Transverse colon (tissue), 4 donors: ENCODE measurements at regions not wholly inside any gene's neighbourhood (a gene's known extent, or its start where the extent isn't known, plus 50 kb on each side); places are given as distances from the start of the nearest gene placed in this dataset.
A peak's percentile ranks its signal among the peaks of the same experiment; 100 is the strongest.
"Not testable (repeated sequence)": the region's sequence is repeated elsewhere in the genome, so short reads cannot be mapped to it uniquely, and the experiment has no call there.

Source experiments
- DNase-seq: peaks from one replicate; pipeline ENCODE4 v3.0.0-alpha.2; 2019
- H3K27ac ChIP-seq, 4 donors: fragments of 200-600 bp; sonication (generic); 2 replicates each; pipeline ENCODE4 v1.5.1; 2016 to 2018; ENCODE audit warnings: inconsistent platforms in 4 of 4
- H3K27me3 ChIP-seq: fragments of 200-600 bp; sonication (generic); 2 replicates; pipeline ENCODE4 v1.5.1; 2017; ENCODE audit warnings: inconsistent platforms
- H3K36me3 ChIP-seq, 4 donors: fragments of 200-600 bp; sonication (generic); 2 replicates each; pipeline ENCODE4 v1.5.1; 2017 to 2019; ENCODE audit warnings: inconsistent platforms in 4 of 4
- H3K4me1 ChIP-seq, 4 donors: fragments of 200-600 bp; sonication (generic); 2 replicates each; pipeline ENCODE4 v1.5.1; 2017 to 2020; ENCODE audit warnings: inconsistent platforms in 4 of 4
- H3K4me3 ChIP-seq, 4 donors: fragments of 200-600 bp; sonication (generic); 1 replicate in 1 of 4; 2 replicates in 3 of 4; pipeline versions ENCODE4 v1.5.1 to v1.6.1; 2017 to 2019; ENCODE audit warnings: inconsistent platforms in 4 of 4
- H3K9me3 ChIP-seq, 2 donors: fragments of 200-600 bp; sonication (generic); 2 replicates each; pipeline ENCODE4 v1.5.1; 2017 to 2019; ENCODE audit warnings: inconsistent platforms in 2 of 2
- WGBS, 2 donors: methylation state at CpG; one replicate each; pipeline ENCODE4 v1.1.5; 2018; ENCODE audit warnings: low coverage in 1 of 2; 5-methylcytosine and 5-hydroxymethylcytosine counted together
- in situ Hi-C, 4 donors: fragments of 200-750 bp; cut with MboI; loops; one replicate each; pipeline versions ENCODE4 v1.15.0 to v1.15.1; 2017; ENCODE audit warnings: low sequenced_read_pairs in 3 of 4, low pct_ligation_motif_present in 1 of 4, low pct_unique_long_range_greater_than_20kb in 1 of 4
- intact Hi-C: fragments of 100-400 bp; cut with DNase I; formaldehyde crosslinking; loops from one replicate; pipeline ENCODE4 v1.15.1; 2023; ENCODE audit warnings: low total_unique reads
- TF ChIP-seq, protein P1 (sequence below), 5 experiments: fragments of 200-600 bp in 3 of 5; fragments of 450-650 bp in 2 of 5; sonication (generic) in 3 of 5; IDR thresholded peaks; 1 replicate in 2 of 5; 2 replicates in 3 of 5; pipeline ENCODE4 v1.5.1; 2016 to 2017; ENCODE audit warnings: antibody characterized with exemption in 5 of 5, inconsistent platforms in 3 of 5, mild to moderate bottlenecking in 2 of 5, moderate library complexity in 1 of 5

DNA sequence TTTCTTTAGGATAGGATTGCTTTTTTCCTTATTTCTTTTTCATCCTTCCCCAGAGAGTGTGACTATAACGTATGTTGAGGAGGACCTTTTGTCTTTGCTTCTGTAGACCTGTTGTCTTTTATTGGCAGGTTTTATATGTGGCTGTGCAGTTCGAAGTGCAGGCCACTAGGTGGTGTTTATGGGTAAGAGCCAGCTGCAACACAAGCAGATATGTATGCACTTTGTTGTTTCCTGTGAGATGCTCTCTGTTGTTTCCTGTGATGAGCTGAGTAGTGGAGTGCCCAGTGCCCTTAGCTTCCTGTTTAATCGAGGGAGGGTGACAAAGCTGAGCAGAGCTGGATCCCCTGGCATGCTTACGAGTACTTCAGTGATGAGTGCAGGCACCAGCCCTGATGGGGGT lies 50.0 kb upstream of the TGIF2LX start:
- H3K36me3 ChIP-seq, in situ Hi-C loops, DNase-seq, H3K9me3 ChIP-seq, H3K4me1 ChIP-seq, H3K27ac ChIP-seq, intact Hi-C loops, H3K4me3 ChIP-seq, H3K27me3 ChIP-seq: not testable (repeated sequence)
- TF ChIP-seq, protein P1, sequence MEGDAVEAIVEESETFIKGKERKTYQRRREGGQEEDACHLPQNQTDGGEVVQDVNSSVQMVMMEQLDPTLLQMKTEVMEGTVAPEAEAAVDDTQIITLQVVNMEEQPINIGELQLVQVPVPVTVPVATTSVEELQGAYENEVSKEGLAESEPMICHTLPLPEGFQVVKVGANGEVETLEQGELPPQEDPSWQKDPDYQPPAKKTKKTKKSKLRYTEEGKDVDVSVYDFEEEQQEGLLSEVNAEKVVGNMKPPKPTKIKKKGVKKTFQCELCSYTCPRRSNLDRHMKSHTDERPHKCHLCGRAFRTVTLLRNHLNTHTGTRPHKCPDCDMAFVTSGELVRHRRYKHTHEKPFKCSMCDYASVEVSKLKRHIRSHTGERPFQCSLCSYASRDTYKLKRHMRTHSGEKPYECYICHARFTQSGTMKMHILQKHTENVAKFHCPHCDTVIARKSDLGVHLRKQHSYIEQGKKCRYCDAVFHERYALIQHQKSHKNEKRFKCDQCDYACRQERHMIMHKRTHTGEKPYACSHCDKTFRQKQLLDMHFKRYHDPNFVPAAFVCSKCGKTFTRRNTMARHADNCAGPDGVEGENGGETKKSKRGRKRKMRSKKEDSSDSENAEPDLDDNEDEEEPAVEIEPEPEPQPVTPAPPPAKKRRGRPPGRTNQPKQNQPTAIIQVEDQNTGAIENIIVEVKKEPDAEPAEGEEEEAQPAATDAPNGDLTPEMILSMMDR (IDR thresholded peaks at IDR 0.05) = peak in 1 of 5 experiments; percentile 17
- 0 to 24% methylated on average over 1 to 4 of the region's 4 CpGs for whole genome bisulfite sequencing, 2 donors
